H1 (cell line): ENCODE measurements at regions not wholly inside any gene's neighbourhood (a gene's known extent, or its start where the extent isn't known, plus 50 kb on each side); places are given as distances from the start of the nearest gene placed in this dataset.
"Not testable (repeated sequence)": the region's sequence is repeated elsewhere in the genome, so short reads cannot be mapped to it uniquely, and the experiment has no call there.

Source experiments
- CTCF ChIA-PET: fragments of 300-600 bp; sonication (Branson Sonifier 250); formaldehyde crosslinking; loops from one replicate; lab custom pipeline; 2021; ENCODE audit not compliant: partially characterized antibody; lab: Charles Lee
- POLR2A ChIA-PET: fragments of 300-600 bp; sonication (Branson Sonifier 250); formaldehyde crosslinking; loops from one replicate; lab custom pipeline; 2021; ENCODE audit warnings: inconsistent platforms; ENCODE audit not compliant: partially characterized antibody; lab: Charles Lee
- DNase-seq, 2 experiments: peaks; one replicate each; pipeline versions ENCODE4 v3.0.0 to v3.0.0-alpha.2; 2010 to 2022; ENCODE audit warnings: low spot score in 2 of 2, low read depth in 1 of 2, mixed read lengths in 1 of 2
- FAIRE-seq: peaks from 2 replicates; lab custom pipeline; 2011; peaks lifted over from hg19 to GRCh38; lab: Jason Lieb, UNC
- H2AFZ ChIP-seq: 2 replicates; pipeline ENCODE4 v1.8.1; 2012; ENCODE audit warnings: low read length, inconsistent platforms
- H2AK5ac ChIP-seq: 2 replicates; pipeline ENCODE4 v1.6.1; 2013; ENCODE audit warnings: low read depth, low read length
- H2BK120ac ChIP-seq: replicated peaks from 2 replicates; pipeline ENCODE3; 2013; ENCODE audit warnings: low read depth, low read length, inconsistent platforms
- H2BK12ac ChIP-seq: 2 replicates; pipeline ENCODE4 v1.6.1; 2013; ENCODE audit warnings: low read depth, low read length
- H2BK15ac ChIP-seq: 2 replicates; pipeline ENCODE4 v1.6.1; 2013; ENCODE audit warnings: low read length
- H2BK20ac ChIP-seq: 2 replicates; pipeline ENCODE4 v1.6.1; 2013; ENCODE audit warnings: low read length
- H2BK5ac ChIP-seq: 2 replicates; pipeline ENCODE4 v1.6.1; 2013; ENCODE audit warnings: low read depth, low read length
- H3K14ac ChIP-seq: 2 replicates; pipeline ENCODE4 v1.6.1; 2013; ENCODE audit warnings: inconsistent platforms; ENCODE audit not compliant: insufficient read length
- H3K18ac ChIP-seq: 2 replicates; pipeline ENCODE4 v1.6.1; 2013; ENCODE audit warnings: low read length; ENCODE audit errors: extremely low read depth
- H3K23ac ChIP-seq: 2 replicates; pipeline ENCODE4 v1.6.1; 2013; ENCODE audit warnings: inconsistent platforms; ENCODE audit not compliant: insufficient read length
- H3K23me2 ChIP-seq: 2 replicates; pipeline ENCODE4 v1.6.1; 2013; ENCODE audit warnings: low read depth, low read length
- H3K27ac ChIP-seq: 2 replicates; pipeline ENCODE4 v1.6.1; 2011; ENCODE audit warnings: low read depth, low read length, inconsistent platforms
- H3K27me3 ChIP-seq, 4 experiments: replicated peaks in 1 of 4; 1 replicate in 1 of 4; 2 replicates in 3 of 4; pipeline versions ENCODE4 v1.6.1 to v1.8.1; 2011 to 2013; ENCODE audit warnings: low read length in 3 of 4, mild to moderate bottlenecking in 3 of 4, inconsistent platforms in 2 of 4, mixed read lengths in 2 of 4, moderate library complexity in 1 of 4; ENCODE audit not compliant: control insufficient read depth in 3 of 4, insufficient read depth in 3 of 4; ENCODE audit errors: extremely low read depth in 1 of 4
- H3K36me3 ChIP-seq, 4 experiments: 2 replicates each; pipeline versions ENCODE4 v1.6.1 to v1.8.1; 2011 to 2013; ENCODE audit warnings: mild to moderate bottlenecking in 4 of 4, low read length in 3 of 4, moderate library complexity in 2 of 4, control low read depth in 1 of 4, inconsistent platforms in 1 of 4; ENCODE audit not compliant: insufficient read depth in 4 of 4, control insufficient read depth in 2 of 4
- H3K4ac ChIP-seq: replicated peaks from 2 replicates; pipeline ENCODE3; 2013; ENCODE audit warnings: low read length, low read depth, mixed read lengths, inconsistent platforms; ENCODE audit not compliant: insufficient read length
- H3K4me1 ChIP-seq, 4 experiments: replicated peaks in 1 of 4; 1 replicate in 1 of 4; 2 replicates in 3 of 4; pipeline versions ENCODE4 v1.6.1 to v1.8.1; 2011 to 2013; ENCODE audit warnings: low read length in 3 of 4, inconsistent platforms in 2 of 4, mixed read lengths in 1 of 4; ENCODE audit not compliant: insufficient read depth in 4 of 4, control insufficient read depth in 3 of 4
- H3K4me2 ChIP-seq, 2 experiments: 2 replicates each; pipeline versions ENCODE4 v1.6.1 to v1.8.1; 2011 to 2013; ENCODE audit warnings: low read depth in 2 of 2, low read length in 2 of 2, control low read depth in 1 of 2, inconsistent platforms in 1 of 2, mild to moderate bottlenecking in 1 of 2; ENCODE audit not compliant: insufficient read depth in 1 of 2
- H3K4me3 ChIP-seq, 4 experiments: fragments of 200-600, 300-600 bp in 1 of 4; sonication (generic), shearing (Covaris generic), sonication (Bioruptor Twin) in 1 of 4; 2 replicates each; pipeline versions ENCODE4 v1.5.1 to v1.8.1; 2011 to 2016; ENCODE audit warnings: low read length in 4 of 4, low read depth in 3 of 4, control low read depth in 2 of 4, inconsistent platforms in 2 of 4, mild to moderate bottlenecking in 2 of 4, mixed read lengths in 1 of 4, moderate library complexity in 1 of 4; ENCODE audit not compliant: insufficient read depth in 2 of 4; ENCODE audit errors: extremely low read depth in 1 of 4
- H3K56ac ChIP-seq: replicated peaks from 2 replicates; pipeline ENCODE3; 2013; ENCODE audit warnings: low read depth, mild to moderate bottlenecking, mixed read lengths, low read length, inconsistent platforms; ENCODE audit not compliant: insufficient read length
- H3K79me1 ChIP-seq: 2 replicates; pipeline ENCODE4 v1.6.1; 2013; ENCODE audit warnings: low read depth, low read length, control low read depth
- H3K79me2 ChIP-seq, 2 experiments: 2 replicates each; pipeline versions ENCODE4 v1.6.1 to v1.8.1; 2012 to 2013; ENCODE audit warnings: low read length in 2 of 2, mild to moderate bottlenecking in 2 of 2, inconsistent platforms in 1 of 2; ENCODE audit not compliant: insufficient read depth in 2 of 2, control insufficient read depth in 1 of 2
- H3K9ac ChIP-seq, 4 experiments: replicated peaks in 1 of 4; 1 replicate in 1 of 4; 2 replicates in 3 of 4; pipeline versions ENCODE4 v1.6.1 to v1.8.1; 2011 to 2013; ENCODE audit warnings: low read depth in 3 of 4, low read length in 3 of 4, control low read depth in 2 of 4, mild to moderate bottlenecking in 2 of 4, moderate library complexity in 2 of 4, inconsistent platforms in 1 of 4; ENCODE audit errors: extremely low read depth in 1 of 4
- H3K9me3 ChIP-seq, 2 experiments: 2 replicates each; pipeline versions ENCODE4 v1.6.1 to v1.8.1; 2012 to 2013; ENCODE audit warnings: mild to moderate bottlenecking in 2 of 2, moderate library complexity in 2 of 2, control low read depth in 1 of 2, inconsistent platforms in 1 of 2, low read depth in 1 of 2, low read length in 1 of 2, mixed read lengths in 1 of 2; ENCODE audit not compliant: insufficient read depth in 2 of 2
- H4K20me1 ChIP-seq, 2 experiments: replicated peaks in 1 of 2; 2 replicates each; pipeline versions ENCODE3 to v1.8.1; 2011 to 2013; ENCODE audit warnings: inconsistent platforms in 2 of 2, low read length in 2 of 2, mild to moderate bottlenecking in 1 of 2; ENCODE audit not compliant: insufficient read depth in 2 of 2, control insufficient read depth in 1 of 2
- H4K5ac ChIP-seq: 2 replicates; pipeline ENCODE4 v1.6.1; 2013; ENCODE audit warnings: low read length, low read depth, mixed read lengths, inconsistent platforms; ENCODE audit not compliant: insufficient read length
- H4K8ac ChIP-seq: 2 replicates; pipeline ENCODE4 v1.8.0; 2013; ENCODE audit warnings: mild to moderate bottlenecking, moderate library complexity, low read length, inconsistent platforms; ENCODE audit not compliant: insufficient read depth; ENCODE audit errors: extremely low read depth
- H4K91ac ChIP-seq: replicated peaks from 2 replicates; pipeline ENCODE3; 2013; ENCODE audit warnings: low read length, mixed read lengths, inconsistent platforms; ENCODE audit not compliant: insufficient read length
- WGBS, 2 experiments: shearing (Covaris generic) in 1 of 2; methylation state at CpG; one replicate each; pipeline versions ENCODE4 v1.1.6 to v1.1.7; 2013 to 2015; ENCODE audit warnings: low lambda C conversion rate in 2 of 2, mixed read lengths in 2 of 2, inconsistent platforms in 1 of 2, low coverage in 1 of 2, missing lambda C conversion rate in 1 of 2; ENCODE audit not compliant: insufficient replicate concordance in 2 of 2, insufficient coverage in 1 of 2, insufficient read length in 1 of 2; ENCODE audit errors: extremely low coverage in 1 of 2, missing lambda C conversion rate in 1 of 2; 5-methylcytosine and 5-hydroxymethylcytosine counted together

DNA sequence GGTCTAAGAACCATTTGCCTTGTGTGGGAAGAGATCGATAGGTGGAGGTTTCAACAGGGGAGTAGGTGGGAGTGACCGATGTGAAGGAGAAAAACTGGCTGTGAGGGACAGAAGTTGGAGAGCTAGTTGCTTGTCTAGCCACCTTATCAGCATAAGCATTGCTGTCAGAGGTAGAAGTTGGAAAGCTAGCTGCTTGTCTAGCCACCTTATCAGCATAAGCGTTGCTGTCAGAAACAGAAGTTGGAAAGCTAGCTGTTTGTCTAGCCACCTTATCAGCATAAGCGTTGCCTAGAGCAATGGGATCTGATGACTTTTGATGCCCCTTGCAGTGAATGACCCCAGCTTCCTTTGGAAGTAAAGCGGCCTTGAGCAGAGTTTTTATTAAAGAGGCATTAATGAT lies 784.6 kb upstream of the GOT2 start:
- H3K23me2 ChIP-seq, H3K4ac ChIP-seq, CTCF ChIA-PET, H4K8ac ChIP-seq, POLR2A ChIA-PET, H2AFZ ChIP-seq, H4K20me1 ChIP-seq, H3K18ac ChIP-seq, H3K27ac ChIP-seq, H3K79me2 ChIP-seq, H3K56ac ChIP-seq, H3K9ac ChIP-seq, H2BK120ac ChIP-seq, H3K4me3 ChIP-seq, H3K36me3 ChIP-seq, H3K14ac ChIP-seq, H2BK20ac ChIP-seq, H3K79me1 ChIP-seq, H4K91ac ChIP-seq, H2BK12ac ChIP-seq, H3K9me3 ChIP-seq, H2BK15ac ChIP-seq, H2AK5ac ChIP-seq, H3K4me1 ChIP-seq, H3K23ac ChIP-seq, FAIRE-seq, H4K5ac ChIP-seq, DNase-seq, H2BK5ac ChIP-seq, H3K27me3 ChIP-seq, H3K4me2 ChIP-seq: not testable (repeated sequence)
- 99% methylated on average over 5 of the region's 5 CpGs; no CpG with 5 or more reads in 1 of the 2 experiments for WGBS, 2 experiments
